GM12864 (cell line): ENCODE measurements at regions not wholly inside any gene's neighbourhood (a gene's known extent, or its start where the extent isn't known, plus 50 kb on each side); places are given as distances from the start of the nearest gene placed in this dataset.

Experiments
- DNase-seq: peaks from one replicate; pipeline ENCODE4 v3.0.0-alpha.2; 2011; ENCODE audit warnings: low read depth
- H3K4me3 ChIP-seq: 2 replicates; pipeline ENCODE4 v1.5.1; 2011; ENCODE audit warnings: mild to moderate bottlenecking, low read depth, low read length, control low read depth
- CTCF ChIP-seq: IDR thresholded peaks from 2 replicates; pipeline ENCODE4 v1.5.1; 2011; ENCODE audit warnings: low read depth, mild to moderate bottlenecking, moderate library complexity, low read length, control low read depth, inconsistent platforms; ENCODE audit errors: missing control alignments

GRCh38 chr3:168926426-168926825 is 737.1 kb downstream of the MECOM start:
- no peak overlapping the region for H3K4me3 ChIP-seq
- no peak for DNase-seq

GRCh38 chr3:168925568-168925967 is 737.9 kb downstream of the MECOM start:
- H3K4me3 ChIP-seq, result no peak overlapping the region
- DNase-seq, result no peak
- TF ChIP-seq CTCF, result no peak

More at GRCh38 chr3:168926426-168926825, 737.1 kb downstream of the MECOM start:
- TF ChIP-seq CTCF, result no peak

- DNase-seq, result no peak
- no peak for TF ChIP-seq CTCF
- H3K4me3 ChIP-seq, result no peak overlapping the region
These were observed 748.9 kb downstream of the MECOM start for GRCh38 chr3:168914662-168915061.

- no peak for DNase-seq
- no peak overlapping the region for H3K4me3 ChIP-seq
- TF ChIP-seq CTCF, result no peak
These were observed 754.3 kb downstream of the MECOM start for GRCh38 chr3:168909260-168909659.

- no peak overlapping the region for H3K4me3 ChIP-seq
- no peak for DNase-seq
- no peak for TF ChIP-seq CTCF
These were observed 768.1 kb downstream of the MECOM start for GRCh38 chr3:168895419-168895818.

GRCh38 chr3:168894214-168894613 is 769.3 kb downstream of the MECOM start:
- TF ChIP-seq CTCF, result no peak
- H3K4me3 ChIP-seq, result no peak overlapping the region

GRCh38 chr3:168889666-168890065 is 773.8 kb downstream of the MECOM start:
- no peak overlapping the region for H3K4me3 ChIP-seq
- TF ChIP-seq CTCF, result no peak
- DNase-seq, result no peak

More at GRCh38 chr3:168894214-168894613, 769.3 kb downstream of the MECOM start:
- DNase-seq, result no peak
